ENCODE measurements at regions not wholly inside any gene's neighbourhood (a gene's known extent, or its start where the extent isn't known, plus 50 kb on each side); places are given as distances from the start of the nearest gene placed in this dataset.
"Not testable (repeated sequence)": the region's sequence is repeated elsewhere in the genome, so short reads cannot be mapped to it uniquely, and the experiment has no call there.

- DNase-seq = peak; percentile 46
Measured at GRCh38 chr11:70885281-70886231, 366.8 kb downstream of the SHANK2 start.

- no peak for DNase-seq
Measured at GRCh38 chr11:70886256-70886655, 366.1 kb downstream of the SHANK2 start.

DNA sequence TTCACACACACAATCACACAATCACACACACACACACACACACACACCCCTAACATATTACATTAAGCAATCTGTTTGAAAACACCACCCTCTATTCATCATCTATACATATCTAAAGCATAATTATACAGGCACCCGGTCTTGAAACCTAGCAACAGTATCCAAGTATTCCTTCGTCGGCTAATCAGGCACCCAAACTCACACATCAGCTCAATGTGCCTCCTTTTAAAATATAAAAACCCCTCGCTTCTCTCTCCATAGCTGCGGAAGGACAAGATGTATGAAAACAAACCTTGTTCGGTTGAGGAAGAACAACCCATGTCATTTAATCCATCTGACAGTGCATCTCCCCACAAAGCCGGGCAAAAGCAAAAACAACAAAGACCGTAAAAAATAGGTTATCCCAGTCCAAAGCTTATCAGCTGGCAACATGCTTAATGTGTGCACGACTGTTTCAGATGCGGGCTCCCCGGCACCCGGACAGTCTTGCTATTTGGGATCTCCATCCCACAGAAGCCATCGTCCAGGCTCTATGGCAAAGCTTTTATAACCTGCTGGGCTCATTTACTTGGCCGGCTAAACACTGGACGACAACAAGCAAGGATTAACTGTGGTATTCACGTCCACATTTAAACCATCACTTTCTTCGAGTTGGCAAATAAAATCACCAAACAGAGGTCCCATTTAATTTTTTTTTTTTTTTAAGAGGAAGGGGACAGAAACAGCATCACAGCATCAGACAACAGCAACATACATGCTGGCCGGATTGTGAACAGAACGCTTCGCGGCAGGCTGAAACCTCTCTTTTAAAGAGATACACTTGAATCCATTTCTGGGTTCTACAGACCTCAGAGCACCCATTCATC is 365.5 kb downstream of the SHANK2 start:
- no peak for DNase-seq

DNA sequence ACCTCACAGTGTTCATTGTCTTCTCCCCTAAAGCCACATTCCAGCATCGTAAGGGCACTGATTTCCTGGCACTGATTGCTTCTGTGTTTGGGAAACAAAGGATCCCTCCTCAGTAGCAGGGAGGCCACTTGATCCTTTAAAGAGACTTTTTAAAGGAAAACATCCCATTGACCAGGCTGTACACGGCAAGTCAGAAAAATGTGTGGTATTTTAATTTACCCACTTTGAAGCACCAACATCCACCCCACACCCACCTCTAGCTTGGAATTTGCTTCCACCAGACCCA is 364.9 kb downstream of the SHANK2 start:
- DNase-seq = no peak

- no peak for DNase-seq
Measured at GRCh38 chr11:70888061-70888460, 364.3 kb downstream of the SHANK2 start.

GRCh38 chr11:70889411-70889810 is 363.0 kb downstream of the SHANK2 start:
- DNase-seq = no peak

DNA sequence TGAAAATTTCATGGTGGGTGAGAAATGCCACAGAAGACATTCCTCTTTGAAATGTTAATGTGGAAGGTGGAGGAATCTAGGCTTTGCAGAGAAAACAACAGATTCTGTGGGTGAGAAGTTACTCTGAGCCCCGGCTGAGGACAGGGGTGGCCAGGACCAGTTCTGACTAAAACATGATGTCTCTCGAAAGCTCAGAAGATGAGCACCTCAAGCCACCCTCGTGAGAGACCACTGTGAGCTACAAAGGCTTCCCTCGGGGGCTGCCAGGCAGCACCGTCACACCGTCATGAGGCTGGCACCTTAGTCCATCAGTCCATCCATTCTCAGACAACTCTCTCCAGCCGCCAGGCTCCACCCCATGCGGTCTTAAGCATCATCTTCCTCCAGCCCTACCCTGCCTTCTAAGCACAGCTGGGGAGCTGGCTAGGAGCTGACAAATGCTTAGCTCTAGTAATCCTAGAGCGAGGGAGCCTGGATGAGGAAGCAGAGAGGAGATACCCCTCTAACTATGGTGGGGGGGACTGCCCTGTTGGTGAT is 360.5 kb downstream of the SHANK2 start:
- DNase-seq = no peak

DNA sequence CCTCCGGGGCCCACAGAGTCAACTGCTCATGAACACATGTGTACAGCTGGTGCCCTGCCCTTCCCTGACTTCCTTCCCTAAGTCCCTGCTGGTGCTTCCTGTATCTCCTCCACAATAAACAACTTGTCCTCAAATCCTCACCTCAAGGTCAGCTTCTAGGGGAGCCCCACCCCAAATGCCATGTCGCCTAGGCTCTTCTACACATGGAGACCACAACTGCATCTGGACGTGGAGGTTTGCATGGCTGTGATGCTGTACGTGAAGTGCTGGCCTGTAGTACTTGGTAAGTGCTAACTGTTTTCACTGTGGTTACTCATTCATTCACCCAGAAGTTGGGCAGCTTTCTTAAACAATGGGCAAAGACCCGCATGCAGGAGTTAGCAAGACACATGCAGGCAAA is 359.5 kb downstream of the SHANK2 start:
- no peak for DNase-seq

- DNase-seq = no peak
Measured at GRCh38 chr11:70894566-70895365, 357.6 kb downstream of the SHANK2 start.

DNA sequence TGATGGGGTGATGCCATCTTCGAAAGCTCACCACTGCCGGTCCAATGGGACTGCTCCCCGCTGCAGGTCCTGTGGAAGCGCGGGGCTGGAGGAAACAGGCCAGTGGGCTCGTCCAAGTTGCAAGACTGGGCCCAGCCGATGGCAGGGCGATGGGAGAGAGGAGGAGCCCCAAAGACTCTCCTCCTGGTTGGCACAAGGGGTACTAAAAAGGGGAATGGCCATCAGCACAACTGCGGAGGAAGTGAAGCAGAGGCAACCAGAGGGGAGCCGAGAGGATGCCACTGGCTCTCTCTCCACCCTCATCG is 357.1 kb downstream of the SHANK2 start:
- DNase-seq = no peak

DNA sequence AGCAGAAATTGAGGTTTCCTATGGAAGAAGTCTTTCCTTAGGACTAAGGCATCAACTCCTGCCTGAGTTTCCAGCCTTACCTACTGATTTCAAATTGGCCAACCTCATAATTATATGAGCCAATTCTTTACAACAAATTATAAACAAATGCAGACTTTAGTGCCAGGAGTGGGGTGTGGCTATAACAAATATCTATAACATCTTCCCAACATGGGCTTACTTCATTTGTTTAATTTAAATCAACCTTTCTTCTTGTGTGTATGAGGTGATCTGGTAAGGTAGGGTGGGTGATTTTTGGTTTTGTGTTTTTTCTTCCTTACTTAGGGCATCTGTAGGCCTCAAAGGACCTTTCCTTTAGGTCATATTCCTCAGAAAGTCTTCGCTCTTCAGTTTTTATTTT is 354.9 kb downstream of the SHANK2 start:
- DNase-seq = no peak

DNA sequence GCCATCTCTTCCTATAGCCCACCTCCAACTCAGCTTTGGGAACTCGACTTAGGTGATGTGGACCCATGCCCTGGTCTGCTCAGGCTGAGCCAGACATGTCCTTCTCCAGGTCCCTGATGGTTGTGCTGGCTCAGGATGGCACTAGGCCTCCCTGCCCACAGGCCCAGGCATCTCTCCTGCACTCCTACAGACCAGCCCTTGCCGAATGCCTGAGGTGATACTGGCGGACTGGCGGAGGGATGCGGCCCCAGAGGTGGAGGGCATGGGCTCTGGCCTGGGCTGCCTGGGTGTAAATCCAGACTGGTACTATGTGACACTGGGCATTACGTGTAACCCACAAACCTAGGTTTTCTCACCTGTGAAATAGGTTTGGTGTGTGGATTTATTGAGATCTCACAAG is 352.8 kb downstream of the SHANK2 start:
- DNase-seq = no peak

DNA sequence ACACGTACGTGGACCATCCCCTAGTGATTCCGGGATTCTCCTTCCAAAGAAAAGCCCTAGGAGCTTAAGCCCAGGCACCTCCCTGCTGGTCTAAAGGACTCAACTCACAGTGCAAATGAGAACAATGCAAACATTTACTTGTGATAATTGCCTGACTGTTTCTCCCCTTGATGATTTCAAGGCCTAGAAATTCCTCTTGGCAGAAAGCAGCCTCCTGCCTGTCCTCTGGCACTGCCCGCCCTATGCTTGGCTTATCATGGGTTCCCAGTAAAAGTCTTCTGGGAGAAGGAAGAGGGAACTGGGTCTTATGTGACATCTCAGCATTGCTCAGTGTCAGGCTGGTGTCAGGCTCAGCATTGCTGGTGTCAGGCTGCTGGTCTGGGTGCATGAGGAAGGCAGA is 351.8 kb downstream of the SHANK2 start:
- no peak for DNase-seq

DNA sequence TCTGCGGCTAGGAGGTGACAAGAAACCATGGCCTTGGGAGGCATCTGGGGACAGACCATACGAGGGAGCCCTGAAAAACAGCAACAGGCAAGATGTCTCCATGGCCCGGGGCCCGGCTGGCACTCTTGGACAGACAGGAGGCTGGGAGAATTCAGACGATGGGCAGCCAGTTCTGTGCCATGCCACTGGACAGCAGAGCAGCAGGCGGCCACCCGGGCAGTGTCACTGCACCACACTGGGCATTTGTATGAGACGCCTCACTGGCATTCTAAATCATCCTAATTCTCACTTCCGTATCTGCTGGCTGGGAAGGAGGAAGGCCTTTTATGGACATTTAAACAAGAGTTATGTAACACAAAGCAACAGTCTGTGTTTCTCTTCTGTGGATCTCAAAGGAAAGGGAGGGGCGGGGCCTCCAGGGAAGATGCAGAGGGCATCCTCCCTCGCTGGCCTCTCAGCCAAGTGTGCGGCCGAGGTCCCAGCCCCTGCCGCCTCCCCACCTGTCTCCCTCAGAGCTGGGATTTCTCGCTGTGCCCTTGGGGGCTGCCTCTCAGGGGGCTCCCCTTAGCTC is 350.3 kb downstream of the SHANK2 start:
- peak; percentile 25 for DNase-seq

- not testable (repeated sequence) for DNase-seq
Measured at GRCh38 chr11:70903229-70903628, 349.1 kb downstream of the SHANK2 start.

DNA sequence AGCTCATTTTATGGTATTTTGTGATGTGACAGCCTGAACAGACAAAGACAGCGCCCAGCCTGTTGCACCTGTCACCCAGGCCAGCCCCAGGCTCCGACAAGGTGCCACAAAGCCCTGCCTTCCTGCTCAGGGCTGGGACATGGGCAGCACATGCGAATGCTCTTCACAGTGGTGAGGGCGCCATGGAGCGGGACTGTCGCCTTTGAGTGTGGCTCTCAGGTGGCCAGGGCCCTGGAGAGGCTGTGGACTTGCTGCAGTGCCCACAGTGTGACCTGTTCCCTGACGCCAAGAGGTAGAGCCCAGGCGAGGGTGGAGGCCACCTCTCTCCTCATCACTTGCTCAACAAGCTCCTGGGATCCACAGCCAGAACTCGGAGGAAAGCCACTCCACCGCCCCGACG is 346.3 kb downstream of the SHANK2 start:
- no peak for DNase-seq

DNA sequence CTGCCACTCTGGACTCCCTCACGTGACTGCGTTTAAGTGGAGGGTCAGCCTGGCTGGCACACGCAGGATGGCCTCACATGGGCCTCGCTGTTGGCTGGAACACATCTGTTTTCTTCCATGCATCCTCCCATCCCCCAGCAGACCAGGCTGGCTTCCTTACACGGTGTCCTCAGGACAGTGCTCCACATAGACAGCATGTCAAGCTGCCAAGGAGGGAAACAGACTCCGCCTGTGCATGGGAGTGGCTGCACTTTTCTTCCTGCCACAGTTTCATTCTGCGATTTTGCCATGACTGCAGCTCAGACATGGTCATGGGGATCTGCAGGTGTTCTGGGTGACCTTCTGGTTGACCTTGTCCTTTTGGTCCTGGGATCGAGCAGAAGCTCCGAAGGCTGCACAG is 344.2 kb downstream of the SHANK2 start:
- DNase-seq = no peak

DNA sequence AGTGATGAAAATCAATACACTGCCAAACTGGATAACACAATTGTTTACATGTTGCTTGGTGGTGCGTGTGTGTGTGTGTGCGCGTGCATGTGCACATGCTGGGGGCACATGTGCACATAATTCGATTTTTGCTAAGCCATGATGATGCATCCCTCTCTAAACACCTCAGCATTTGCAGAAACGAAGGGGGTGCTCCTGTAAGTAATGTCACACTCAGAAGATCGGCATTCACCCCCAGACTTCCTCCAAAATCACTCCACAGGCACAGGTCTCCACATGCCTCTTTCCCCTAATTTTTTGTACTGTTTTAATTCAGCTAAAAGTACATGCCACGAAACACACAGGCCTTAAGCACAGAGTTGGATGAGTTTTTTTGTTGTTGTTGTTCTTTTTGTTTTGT is 341.5 kb downstream of the SHANK2 start:
- no peak for DNase-seq

GRCh38 chr11:70912226-70912840 is 340.0 kb downstream of the SHANK2 start:
- no peak for DNase-seq

DNA sequence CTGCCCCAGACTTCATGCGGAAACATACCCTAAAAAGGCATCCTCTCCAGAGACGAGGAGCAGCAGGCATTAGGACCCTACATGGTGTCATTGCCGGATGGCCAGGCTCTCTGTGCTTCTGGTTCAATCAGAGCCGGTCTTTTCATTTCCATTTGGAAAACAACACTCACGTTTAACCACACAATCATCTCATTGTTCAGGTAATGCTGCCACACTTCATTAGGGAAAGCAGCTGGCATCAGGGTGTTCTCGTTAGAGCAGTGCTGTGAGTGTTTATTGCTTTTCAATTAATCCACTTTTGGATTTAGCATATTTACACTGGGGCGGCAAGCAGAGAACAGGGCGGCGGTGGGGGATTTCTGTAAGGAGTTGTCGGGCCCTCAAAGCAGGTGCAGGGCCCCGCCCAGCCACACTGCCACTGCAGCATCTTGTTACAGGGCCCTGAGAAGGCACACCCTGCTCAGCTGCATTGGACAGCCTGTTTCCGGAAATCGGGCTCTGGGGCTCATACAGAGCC is 338.6 kb downstream of the SHANK2 start:
- peak; percentile 97 for DNase-seq

- DNase-seq = peak; percentile 54
Measured at GRCh38 chr11:70914496-70914895, 337.9 kb downstream of the SHANK2 start.

All from NCI-H510A (cell line).